NCI-H524 treated with DMSO at 0.1 percent for 48 hours (cell line): ENCODE measurements at regions not wholly inside any gene's neighbourhood (a gene's known extent, or its start where the extent isn't known, plus 50 kb on each side); places are given as distances from the start of the nearest gene placed in this dataset.

ENCODE experiments used
- DNase-seq: peaks from one replicate; lab custom pipeline; 2025; lab: John Stamatoyannopoulos, UW

GRCh38 chr18:71505526-71505925 is 1038.6 kb downstream of the CBLN2 start:
- no peak for DNase-seq

DNA sequence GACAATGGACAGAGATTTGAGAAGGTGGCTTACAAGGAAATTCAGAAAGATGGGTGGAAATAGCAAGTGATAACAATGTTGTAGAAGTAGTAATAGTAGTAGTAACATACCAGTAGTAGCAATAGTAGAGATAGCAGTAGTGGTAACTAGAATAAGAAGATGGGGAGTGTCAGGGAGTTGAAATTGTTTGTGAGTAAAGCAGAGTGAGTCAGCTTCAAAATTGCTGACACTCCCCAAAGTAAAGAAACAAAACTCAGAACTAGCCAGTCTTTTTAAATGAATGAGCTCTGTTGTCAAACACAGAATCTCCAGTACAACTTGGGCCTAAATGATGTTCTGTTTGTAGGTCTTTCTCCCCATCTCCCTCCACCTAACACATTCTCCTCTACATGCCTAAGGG is 1040.9 kb downstream of the CBLN2 start:
- DNase-seq = no peak

DNA sequence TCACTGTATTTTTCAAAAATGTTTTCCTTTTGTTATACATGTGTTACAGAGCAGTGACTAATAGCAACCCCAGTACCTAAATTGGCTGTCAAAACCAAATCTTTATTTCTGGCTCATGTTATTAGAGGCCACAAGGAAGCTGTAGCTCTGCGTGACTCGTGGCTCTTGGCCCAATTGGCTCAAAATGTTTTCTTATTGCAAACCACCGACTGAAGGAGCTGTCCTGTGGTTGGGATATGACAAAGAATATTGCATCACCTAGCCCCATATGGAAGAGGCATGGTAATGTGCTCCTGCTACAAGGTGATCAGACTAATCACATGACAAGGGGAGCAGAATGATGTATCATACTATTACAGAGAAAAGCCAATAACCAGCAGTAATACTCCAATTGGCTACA is 1058.5 kb downstream of the CBLN2 start:
- DNase-seq = no peak

- DNase-seq = no peak
These were observed 1072.0 kb downstream of the CBLN2 start for GRCh38 chr18:71471963-71472725.

DNA sequence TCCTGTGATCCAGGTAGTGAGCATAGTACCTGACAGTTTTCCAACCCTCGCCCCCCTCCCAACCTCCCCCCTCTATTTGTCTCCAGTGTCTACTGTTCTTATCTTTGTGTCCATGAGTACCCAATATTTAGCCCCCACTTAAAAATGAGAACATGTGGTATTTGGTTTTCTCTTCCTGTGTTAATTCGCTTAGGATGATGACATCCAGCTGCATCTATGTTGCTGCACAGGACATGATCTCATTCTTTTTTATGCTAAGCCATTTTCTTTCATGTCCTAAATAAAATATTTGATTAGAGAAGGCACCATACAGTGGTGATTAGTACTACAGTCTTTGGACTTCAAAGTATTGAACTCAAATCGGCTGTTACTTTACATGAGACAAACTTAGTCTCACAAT is 1087.9 kb downstream of the CBLN2 start:
- no peak for DNase-seq

DNA sequence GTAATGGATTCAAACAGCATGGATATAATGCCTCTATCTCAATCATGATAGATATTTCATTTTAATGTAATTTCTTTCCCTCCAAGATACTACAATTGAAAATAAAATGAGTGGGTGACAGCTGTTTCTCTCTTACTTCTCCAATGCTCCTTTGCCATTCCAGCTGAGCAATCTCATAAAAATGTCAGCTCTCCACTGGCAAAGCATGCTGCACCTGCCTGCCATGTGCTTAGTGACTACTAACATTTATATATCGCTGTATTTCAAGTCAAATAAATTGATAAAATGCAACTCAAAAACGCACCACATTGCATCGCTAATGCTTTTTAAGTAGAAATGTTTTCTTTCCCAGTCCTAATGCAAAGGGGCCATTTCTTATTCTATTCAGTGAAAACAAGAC is 1093.9 kb downstream of the CBLN2 start:
- DNase-seq = no peak

DNA sequence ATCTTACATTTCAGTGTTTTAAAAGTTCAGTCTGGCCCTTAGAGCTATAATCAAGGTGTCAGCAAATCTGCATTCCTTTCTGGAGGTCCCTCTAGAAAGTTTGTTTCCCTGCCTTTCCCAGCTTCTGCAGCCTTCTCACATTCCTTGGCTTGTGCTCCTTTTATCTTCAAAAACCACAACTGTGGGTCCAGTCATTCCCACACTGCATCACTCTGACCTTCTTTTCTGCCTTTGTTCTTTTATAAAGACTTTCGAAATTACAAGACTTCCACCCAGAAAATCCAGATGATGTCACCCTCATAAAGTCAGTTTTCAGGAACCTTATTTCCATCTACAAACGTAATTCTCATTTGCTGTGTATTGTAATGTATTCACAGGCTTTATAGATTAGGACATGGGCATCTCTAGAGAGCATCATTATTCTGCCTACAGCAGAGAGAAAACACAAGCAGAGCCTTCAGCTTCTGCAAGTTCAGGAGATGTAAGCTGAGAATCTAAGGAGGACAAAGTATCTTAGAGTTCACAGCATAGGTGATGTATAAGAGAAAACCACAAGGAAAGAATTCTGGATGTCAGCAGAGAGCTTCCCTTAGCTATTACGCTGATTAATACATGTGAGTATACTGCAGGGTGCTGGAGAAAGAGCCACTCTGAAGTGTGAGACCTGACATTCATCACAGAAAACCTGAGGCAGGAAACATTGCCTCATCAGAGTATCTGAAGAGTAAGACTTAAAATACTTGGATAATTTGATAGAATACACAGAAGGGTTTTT is 1100.2 kb downstream of the CBLN2 start:
- no peak for DNase-seq

DNA sequence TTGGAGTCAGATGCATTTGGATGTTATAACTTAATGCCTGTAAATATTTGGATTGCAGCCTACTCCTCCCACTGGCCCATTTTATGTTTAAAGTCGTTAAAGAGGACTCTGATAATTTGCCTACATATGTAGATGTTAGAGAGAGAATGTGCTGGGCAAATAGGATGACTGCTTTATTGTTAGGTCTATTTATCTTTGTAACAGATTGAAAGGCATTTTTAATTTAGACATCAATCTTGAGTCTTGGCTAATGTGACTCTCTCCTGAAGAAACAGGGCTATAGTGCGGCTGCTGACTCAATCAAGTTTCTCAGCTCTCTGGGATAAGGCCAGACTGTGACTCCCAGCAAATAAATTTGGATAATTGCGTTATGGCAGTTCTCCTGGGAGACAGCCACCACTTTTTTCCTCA is 1101.4 kb downstream of the CBLN2 start:
- no peak for DNase-seq

DNA sequence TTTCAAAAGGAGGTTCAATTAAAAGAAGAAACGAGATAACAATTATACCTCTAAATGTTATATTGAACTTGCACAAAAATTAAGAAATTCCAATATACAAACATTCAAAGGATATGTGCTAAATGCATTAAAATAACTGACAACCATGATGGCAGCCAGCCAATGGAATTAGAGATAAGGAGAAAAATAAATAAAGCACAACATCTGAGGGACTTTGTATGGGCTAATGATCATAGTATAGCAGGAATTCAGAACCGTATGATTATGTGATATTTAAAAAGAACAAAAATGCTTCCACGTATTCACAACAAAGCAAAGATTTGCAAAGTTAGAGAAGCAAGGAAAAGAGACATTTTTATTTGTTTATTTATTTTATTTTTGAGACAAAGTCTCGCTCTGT is 1103.0 kb downstream of the CBLN2 start:
- DNase-seq = no peak

DNA sequence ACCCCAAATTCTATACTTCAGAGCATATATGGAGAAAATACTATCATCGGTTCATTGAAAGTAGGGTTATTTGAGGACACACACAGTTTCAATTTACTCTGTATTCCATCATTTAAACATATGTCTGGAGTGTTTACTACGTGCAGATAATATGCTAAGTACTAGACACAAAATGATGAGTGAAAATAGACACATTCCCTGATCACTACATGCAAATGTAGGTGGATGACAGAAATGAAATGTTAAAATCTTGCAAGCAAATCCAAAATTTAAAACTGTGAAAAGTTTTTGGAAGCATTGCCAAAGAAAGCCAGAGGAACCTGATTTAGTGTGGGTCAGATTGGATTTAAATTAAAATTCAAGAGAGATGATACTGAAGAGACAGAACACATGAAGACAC is 1106.6 kb downstream of the CBLN2 start:
- DNase-seq = no peak

DNA sequence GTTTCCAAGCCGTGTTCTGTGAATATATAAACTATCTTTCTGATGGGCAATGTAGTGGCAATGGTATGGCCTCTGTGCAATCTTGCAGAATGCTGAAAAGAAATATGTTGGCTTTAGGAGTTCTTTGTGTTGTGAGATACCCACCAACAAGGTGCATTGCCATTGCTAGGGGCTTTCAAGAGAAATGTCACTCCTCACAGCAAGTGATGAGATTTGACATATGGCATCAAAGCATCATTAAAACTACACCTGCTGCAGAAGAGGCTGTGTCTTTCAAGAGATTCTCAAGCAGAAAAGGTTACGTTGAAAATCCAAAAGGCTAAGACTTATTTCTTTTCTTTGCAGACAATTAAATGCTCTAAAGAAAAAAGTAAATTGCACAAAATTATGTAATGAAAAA is 1110.8 kb downstream of the CBLN2 start:
- DNase-seq = no peak

DNA sequence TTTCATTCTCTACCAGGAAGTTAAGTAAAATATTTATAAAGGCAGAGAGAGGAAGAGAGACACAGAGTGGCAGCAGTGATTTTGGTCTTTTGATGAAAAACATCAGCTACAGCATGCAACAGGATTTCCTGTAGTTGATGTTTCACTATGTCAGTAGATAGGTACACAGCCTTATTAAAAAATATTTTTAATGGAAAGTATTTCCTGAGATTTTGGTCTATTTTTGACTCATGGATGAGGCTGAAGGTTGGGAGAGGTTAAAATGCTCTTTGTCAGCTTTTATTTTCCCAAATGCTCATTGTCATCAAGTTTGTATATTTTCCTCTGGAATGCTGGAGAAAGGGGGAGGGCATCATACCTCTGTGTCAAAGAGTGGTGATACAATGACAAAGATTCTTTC is 1112.5 kb downstream of the CBLN2 start:
- DNase-seq = no peak

- DNase-seq = no peak
These were observed 1113.0 kb downstream of the CBLN2 start for GRCh38 chr18:71431171-71431570.

DNA sequence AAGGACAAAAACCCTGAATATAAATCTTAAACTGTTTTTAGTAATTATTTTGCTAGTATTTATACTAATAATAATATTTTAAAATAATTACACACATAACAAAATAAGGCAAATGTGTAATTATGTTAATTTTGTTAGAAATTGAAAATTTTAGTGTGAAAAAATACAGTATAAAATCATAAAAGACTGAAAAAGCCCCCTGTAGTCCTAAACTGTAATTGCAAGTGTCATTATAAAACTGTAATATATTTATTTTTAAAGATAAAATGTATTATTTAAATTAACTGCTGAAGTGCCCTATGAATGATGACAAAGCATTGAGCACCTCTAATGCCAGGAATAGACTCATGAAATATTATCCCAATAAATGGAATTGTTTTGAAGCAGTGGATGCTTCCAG is 1117.7 kb downstream of the CBLN2 start:
- DNase-seq = no peak

- no peak for DNase-seq
These were observed 1116.4 kb downstream of the SOCS6 start for GRCh38 chr18:71405169-71405809.

DNA sequence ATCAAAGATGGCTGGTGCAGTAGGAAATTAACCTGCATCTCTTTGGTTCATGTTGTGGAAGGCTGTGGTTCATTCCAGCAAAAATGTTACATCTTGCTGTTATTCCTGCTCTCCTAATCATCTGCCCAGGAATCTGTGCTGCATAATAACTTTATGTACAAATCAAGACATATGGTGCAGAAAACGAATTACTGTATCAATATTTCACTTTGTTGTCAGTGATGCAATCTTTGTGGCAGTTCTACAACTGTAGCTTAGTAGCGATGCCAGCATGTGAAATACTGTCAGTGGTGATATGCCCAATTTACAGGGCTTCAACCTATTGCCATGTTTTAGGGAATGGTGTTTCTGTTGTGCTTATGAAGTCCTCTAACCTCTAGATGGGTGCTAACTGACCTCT is 1114.7 kb downstream of the SOCS6 start:
- no peak for DNase-seq

GRCh38 chr18:71398531-71398930 is 1109.7 kb downstream of the SOCS6 start:
- DNase-seq = no peak

- DNase-seq = no peak
These were observed 1099.3 kb downstream of the SOCS6 start for GRCh38 chr18:71388148-71388547.

GRCh38 chr18:71374294-71375000 is 1085.6 kb downstream of the SOCS6 start:
- no peak for DNase-seq

DNA sequence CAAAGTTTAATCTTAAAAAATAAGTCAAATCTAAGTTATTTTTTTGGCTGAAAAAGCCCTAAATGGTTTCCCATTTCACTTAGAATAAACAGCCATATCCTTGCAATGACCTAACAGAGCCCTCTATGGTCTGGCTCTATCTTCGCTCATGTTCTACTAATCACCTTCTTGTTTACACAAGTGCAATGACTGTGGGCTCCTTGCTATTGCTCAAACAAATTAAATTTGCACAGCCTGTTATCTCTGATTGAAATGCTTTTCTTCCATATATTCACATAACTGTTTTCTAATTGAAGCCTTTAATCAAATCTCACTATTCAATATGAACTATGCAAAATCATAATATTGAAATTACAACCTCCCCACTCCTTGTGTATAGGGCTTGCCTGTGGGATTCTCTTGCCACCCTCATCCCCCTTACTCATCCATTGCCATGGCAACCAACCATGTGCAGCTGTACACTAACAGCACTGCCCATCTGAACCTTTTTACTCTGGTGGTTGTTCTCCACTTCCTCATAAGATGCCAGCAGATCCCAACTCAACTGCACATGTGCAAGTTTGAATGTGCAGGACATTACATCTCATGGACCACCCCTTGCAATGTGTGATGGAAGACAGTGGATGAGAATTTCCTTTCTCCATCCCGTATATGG is 1083.2 kb downstream of the SOCS6 start:
- no peak for DNase-seq

GRCh38 chr18:71370671-71371445 is 1082.0 kb downstream of the SOCS6 start:
- no peak for DNase-seq
